GM12872 (cell line): ENCODE measurements at regions not wholly inside any gene's neighbourhood (a gene's known extent, or its start where the extent isn't known, plus 50 kb on each side); places are given as distances from the start of the nearest gene placed in this dataset.

Source experiments
- TF ChIP-seq, protein P1 (sequence below): IDR thresholded peaks from 3 replicates; pipeline ENCODE4 v1.5.1; 2011; ENCODE audit warnings: low read depth, mild to moderate bottlenecking, low read length, moderate library complexity; ENCODE audit not compliant: insufficient read depth

DNA sequence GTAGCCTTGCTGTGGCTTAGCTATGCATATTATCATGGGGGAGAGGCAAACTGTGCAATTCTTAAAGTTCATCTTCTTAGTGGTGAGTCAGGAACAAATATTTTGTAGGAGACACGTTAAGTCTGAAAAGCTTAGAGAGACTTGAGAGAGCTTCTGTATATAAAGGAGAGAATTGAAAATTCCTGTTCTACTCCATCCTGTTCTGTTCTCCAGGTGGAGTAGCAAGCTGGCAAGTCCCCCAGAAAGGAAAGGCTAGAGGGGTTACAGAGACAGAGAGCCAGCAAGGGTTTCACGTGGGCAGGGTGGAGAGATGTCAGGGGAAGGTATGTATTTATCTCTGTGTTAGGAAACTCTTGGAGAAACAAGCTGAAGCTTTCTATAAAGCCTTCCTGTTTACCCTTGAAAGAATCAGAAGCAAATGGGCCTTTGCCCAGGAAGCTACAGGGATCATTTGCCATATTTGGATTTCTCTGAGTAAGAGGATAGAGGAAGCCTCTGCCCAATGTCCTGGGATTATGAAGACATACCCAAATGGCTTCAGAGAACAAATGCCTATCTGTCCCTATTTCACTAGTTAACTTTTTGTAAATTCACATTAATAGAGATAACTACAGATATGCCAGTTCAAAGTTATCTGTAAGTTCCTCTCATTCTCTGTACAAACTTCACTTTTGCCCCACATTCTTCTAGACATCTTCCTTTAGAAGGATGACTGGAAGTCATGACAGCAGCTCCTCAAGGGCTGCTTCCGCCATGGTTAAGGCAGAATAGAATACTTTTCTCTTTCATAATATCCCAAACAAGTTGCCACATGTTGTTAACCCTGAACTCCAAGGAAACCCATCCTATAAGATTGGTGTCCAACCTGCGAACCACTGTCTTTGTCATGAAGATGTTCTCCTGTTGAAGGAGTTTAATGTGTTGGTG, 126.7 kb upstream of the NEDD9 start:
- TF ChIP-seq, protein P1, sequence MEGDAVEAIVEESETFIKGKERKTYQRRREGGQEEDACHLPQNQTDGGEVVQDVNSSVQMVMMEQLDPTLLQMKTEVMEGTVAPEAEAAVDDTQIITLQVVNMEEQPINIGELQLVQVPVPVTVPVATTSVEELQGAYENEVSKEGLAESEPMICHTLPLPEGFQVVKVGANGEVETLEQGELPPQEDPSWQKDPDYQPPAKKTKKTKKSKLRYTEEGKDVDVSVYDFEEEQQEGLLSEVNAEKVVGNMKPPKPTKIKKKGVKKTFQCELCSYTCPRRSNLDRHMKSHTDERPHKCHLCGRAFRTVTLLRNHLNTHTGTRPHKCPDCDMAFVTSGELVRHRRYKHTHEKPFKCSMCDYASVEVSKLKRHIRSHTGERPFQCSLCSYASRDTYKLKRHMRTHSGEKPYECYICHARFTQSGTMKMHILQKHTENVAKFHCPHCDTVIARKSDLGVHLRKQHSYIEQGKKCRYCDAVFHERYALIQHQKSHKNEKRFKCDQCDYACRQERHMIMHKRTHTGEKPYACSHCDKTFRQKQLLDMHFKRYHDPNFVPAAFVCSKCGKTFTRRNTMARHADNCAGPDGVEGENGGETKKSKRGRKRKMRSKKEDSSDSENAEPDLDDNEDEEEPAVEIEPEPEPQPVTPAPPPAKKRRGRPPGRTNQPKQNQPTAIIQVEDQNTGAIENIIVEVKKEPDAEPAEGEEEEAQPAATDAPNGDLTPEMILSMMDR: no peak

DNA sequence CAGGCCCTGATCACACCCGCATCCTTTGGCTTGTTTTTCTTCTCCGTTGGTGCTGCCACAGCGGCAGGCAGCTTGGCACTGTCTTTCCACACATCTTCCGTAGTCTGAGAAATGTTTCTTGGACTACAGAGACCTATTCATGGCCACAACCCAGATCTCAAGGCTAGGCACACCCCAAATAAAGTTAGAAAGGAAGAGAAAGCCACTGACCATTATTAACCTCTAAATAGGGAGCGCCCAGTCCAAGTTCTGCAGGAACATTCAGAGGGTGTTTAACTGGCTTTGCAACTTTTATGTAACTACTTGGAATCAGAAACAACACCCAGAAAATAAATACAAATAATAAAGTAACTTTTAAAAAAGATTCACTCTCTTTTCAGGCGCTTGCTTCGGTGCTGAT, 124.8 kb upstream of the NEDD9 start:
- TF ChIP-seq, protein P1: no peak

DNA sequence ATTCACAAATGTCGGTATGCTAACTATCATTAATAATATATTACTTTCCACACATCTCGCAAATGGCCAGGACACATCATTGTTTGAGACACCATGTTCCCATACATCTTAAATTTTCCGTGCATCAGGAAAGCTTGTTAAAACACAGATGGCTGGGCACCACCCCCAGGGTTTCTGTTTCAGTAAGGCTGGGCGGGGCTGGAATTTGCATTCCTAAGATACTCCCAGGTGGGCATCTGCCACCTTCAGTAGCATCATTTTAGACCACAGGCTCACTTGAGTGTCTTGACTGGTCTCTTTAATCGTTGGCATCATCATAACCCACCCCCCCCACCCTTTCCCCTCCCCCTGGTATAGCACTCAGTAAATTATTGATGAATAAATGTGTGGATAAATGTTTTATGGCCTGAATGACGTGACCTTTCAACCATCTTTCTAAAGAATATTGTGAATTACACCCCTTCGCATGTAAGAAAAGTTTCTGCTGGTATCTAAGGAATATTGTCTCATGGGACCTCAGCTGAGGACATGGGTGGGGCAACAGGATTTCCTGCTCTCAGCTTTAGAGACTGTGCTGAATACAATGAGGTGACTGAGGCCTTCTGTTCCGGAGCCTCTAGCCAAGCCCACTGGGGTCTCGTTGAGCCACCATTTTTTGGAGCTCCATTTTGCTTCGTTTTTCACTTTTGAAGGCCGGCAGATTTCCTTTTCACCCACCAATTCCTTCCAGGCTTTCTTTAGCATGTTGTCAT, 124.1 kb upstream of the NEDD9 start:
- TF ChIP-seq, protein P1: no peak

DNA sequence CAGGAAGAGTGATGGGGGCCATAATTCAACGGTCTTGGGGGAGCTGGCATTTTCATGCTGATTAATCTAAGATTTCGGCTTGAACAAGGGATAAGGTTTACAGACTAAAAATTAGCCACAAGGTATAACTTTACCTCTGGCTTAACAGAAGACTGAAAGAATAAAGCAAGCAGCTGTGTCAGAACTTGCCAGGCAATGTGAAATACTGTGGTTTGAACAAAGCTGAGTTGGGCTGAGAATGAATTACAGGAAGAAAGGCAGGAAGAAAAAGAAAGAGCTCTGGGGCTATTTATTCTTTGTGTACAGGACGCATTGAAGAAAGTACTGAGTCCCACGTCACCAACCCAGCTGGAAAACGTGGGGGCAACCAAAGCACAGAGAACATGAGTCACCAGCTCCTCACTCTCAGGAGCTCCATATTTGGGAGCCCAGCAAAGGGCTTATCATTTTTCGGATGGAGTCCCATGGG, 121.5 kb upstream of the NEDD9 start:
- TF ChIP-seq, protein P1: no peak

DNA sequence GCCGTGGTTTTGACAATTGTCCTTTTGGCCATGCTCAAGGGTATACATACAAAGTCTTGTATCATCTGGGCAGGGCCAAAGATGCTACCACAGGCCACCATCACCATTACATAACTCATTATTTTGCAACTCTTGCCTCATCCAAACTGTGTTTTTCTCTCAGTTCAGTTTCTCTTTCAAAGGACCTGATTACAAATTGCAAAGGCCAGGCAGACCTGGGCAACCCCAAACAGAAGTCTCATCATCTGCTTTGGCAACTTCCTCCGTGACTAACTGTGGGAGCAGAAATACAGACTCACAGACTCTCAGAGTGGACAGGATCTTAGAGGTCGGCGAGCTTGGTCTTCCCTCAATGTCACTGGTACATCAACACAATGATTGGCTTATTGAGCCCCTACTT, 117.8 kb upstream of the NEDD9 start:
- TF ChIP-seq, protein P1: no peak

DNA sequence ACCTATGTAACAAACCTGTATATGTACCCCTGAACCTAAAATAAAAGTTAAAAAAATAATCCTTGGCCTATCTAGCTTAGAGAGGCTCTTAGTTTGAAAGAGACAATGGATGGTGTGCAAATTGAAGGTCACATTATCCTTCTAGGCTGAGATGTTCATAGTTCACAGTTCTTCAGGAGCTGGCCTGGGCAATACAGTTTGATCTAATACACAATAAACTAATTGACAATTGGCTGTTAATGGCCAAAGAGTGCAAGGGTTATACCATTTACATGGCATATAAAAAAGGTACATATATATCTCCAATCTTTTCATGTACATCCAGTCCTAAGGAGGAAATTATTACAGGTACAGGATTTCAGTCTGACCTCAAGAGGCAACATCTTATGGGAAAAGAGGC, 117.4 kb upstream of the NEDD9 start:
- TF ChIP-seq, protein P1: no peak

DNA sequence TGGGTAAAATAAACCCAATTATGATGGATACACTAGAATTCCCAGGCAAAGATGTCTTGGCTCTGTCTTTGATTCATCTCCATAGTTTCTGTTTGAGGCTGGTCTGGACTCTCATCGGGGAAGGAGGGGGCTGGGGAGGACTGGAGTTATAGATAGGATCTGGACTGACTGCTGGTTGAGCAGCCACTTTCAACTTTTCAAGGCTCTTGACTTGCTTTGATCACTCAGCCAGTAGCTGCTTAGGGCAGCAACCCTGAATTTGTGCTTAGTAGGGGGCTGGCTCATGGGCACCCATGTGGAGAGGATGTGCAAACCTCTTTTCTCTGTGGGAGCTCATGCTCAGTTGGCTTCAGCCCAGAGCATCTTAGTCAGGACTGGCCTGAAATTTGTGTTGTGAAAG, 114.0 kb upstream of the NEDD9 start:
- TF ChIP-seq, protein P1: no peak
